Ascending aorta (tissue), 2 donors: ENCODE measurements at regions not wholly inside any gene's neighbourhood (a gene's known extent, or its start where the extent isn't known, plus 50 kb on each side); places are given as distances from the start of the nearest gene placed in this dataset.

Experiments
- DNase-seq, 2 donors: peaks; one replicate each; pipeline ENCODE4 v3.0.0-alpha.2; 2019; ENCODE audit warnings: low spot score in 2 of 2
- H3K27ac ChIP-seq, 2 donors: fragments of 200-600 bp; sonication (generic); one replicate each; pipeline ENCODE4 v1.5.1; 2016 to 2017; ENCODE audit warnings: mild to moderate bottlenecking in 1 of 2
- H3K27me3 ChIP-seq: fragments of 200-600 bp; sonication (generic); one replicate; pipeline ENCODE4 v1.5.1; 2017
- H3K36me3 ChIP-seq, 2 donors: fragments of 200-600 bp; sonication (generic); one replicate each; pipeline ENCODE4 v1.5.1; 2016
- H3K4me1 ChIP-seq, 2 donors: fragments of 200-600 bp; sonication (generic); one replicate each; pipeline ENCODE4 v1.5.1; 2016 to 2017; ENCODE audit warnings: mild to moderate bottlenecking in 1 of 2
- H3K4me3 ChIP-seq, 2 donors: fragments of 200-600 bp; sonication (generic); one replicate each; pipeline ENCODE4 v1.5.1; 2016 to 2017; ENCODE audit warnings: mild to moderate bottlenecking in 1 of 2
- H3K9me3 ChIP-seq, 2 donors: fragments of 200-600 bp; sonication (generic); one replicate each; pipeline ENCODE4 v1.5.1; 2016
- intact Hi-C: fragments of 100-400 bp; cut with DNase I; formaldehyde crosslinking; loops from one replicate; pipeline ENCODE4 v1.15.1; 2023
- TF ChIP-seq, protein P1 (sequence below), 3 experiments: fragments of 200-600 bp in 2 of 3; fragments of 450-650 bp in 1 of 3; sonication (generic) in 2 of 3; IDR thresholded peaks; one replicate each; pipeline ENCODE4 v1.5.1; 2016 to 2019; ENCODE audit warnings: antibody characterized with exemption in 3 of 3, mild to moderate bottlenecking in 1 of 3, moderate library complexity in 1 of 3

DNA sequence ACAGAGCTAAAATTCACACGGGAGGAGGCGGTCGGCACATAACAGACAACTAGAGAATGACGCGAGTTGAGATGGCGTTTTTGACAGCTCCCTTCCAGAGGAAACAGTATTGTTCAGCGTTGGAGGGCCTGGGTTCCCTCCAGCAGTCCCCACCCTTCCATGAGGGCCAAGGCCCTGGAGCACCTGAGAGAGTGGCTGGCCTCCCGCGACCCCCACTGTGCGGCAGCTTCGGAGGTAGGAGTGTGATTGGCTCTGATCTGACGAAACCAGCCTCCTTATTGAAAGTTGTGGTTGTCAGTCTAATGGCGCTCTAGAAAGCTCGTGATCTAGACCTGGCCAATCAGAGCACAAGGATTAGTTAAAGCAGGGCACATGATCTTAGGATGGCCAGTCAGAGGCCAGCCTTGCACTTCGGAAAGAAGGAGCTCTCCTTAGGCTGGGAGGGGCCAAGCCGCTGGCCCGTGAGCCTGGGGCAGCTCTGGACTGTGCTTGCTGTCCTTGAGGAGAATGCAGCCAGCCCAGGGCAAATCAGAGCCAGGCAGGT lies 104.5 kb upstream of the CELF4 start:
- no peak for DNase-seq
- Histone ChIP-seq H3K36me3 (no peaks in the 10 kb centered on the region), H3K27ac (no peak overlapping the region), H3K4me3 (no peak overlapping the region), H3K9me3 (no peaks in the 10 kb centered on the region), H3K4me1 (no peaks in the 10 kb centered on the region), H3K27me3 (no peaks in the 10 kb centered on the region)
- intact Hi-C loops, result no loop called here
- TF ChIP-seq, protein P1, sequence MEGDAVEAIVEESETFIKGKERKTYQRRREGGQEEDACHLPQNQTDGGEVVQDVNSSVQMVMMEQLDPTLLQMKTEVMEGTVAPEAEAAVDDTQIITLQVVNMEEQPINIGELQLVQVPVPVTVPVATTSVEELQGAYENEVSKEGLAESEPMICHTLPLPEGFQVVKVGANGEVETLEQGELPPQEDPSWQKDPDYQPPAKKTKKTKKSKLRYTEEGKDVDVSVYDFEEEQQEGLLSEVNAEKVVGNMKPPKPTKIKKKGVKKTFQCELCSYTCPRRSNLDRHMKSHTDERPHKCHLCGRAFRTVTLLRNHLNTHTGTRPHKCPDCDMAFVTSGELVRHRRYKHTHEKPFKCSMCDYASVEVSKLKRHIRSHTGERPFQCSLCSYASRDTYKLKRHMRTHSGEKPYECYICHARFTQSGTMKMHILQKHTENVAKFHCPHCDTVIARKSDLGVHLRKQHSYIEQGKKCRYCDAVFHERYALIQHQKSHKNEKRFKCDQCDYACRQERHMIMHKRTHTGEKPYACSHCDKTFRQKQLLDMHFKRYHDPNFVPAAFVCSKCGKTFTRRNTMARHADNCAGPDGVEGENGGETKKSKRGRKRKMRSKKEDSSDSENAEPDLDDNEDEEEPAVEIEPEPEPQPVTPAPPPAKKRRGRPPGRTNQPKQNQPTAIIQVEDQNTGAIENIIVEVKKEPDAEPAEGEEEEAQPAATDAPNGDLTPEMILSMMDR (IDR thresholded peaks at IDR 0.05), result no peak

DNA sequence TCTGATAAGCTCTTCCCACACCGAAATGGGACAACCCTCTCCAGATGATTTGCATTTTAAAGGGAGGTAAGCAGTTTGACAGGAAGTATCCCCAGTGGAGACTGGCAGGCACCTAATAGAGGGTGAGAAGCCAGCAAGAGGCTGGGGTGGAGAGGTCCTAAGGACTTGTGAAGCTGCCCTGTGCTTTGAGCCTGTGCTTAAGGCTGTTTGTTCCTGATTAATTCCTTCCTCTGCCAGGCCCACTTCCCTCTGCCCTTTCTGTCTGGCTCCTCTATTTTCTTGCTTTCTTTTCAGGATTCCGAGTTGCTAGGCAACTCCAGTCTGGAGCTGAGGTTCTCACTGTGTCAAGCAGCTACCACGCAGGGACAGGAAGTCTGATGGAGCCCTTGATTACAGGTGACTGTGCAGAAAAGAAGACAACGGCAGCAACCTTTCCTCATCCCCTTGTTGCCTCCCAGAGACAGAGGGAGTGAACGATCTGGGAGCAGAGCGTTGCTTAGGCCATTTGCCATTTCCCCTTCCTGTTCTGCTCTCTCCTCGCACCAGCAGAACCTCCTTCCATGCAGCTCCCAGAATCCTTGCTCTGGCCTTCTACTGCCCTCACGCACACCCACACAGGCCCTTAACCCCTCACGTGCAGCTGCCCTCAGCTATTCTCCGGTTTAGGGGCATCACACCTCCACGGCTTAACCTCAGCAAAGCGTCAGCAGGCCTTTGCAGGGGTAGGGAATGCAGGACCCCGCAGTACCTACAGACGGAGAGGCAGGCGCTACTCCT lies 103.6 kb upstream of the CELF4 start:
- DNase-seq, result no peak
- intact Hi-C loops, result no loop called here
- Histone ChIP-seq H3K27me3 (no peaks in the 10 kb centered on the region), H3K27ac (no peak overlapping the region), H3K9me3 (no peaks in the 10 kb centered on the region), H3K36me3 (no peaks in the 10 kb centered on the region), H3K4me3 (no peak overlapping the region), H3K4me1 (no peaks in the 10 kb centered on the region)
- TF ChIP-seq, protein P1 (IDR thresholded peaks at IDR 0.05), result no peak

DNA sequence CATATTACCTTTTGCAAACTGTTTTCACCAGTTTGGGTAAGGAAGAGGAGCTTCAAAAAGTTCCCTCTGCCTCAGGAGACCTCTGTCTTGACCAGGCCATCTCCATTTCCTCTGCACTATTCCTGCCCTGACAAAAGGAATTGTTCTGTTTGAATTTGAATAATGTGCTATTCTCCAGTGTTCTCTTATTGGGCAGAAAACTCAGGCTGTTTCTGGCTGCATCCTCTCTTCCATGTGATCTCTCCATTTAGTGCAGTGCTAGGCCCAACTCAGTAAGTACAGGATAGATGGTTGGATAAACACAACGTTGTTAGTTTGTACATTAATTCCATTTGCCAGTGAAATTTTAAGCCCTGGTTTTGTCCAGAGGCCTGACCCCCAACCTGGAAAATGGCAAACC lies 102.2 kb upstream of the CELF4 start:
- TF ChIP-seq, protein P1 (IDR thresholded peaks at IDR 0.05), result no peak
- Histone ChIP-seq H3K4me1 (no peaks in the 10 kb centered on the region), H3K9me3 (no peaks in the 10 kb centered on the region), H3K27me3 (no peaks in the 10 kb centered on the region), H3K36me3 (no peaks in the 10 kb centered on the region), H3K27ac (no peak overlapping the region), H3K4me3 (no peak overlapping the region)
- DNase-seq, result no peak
- intact Hi-C loops, result no loop called here

DNA sequence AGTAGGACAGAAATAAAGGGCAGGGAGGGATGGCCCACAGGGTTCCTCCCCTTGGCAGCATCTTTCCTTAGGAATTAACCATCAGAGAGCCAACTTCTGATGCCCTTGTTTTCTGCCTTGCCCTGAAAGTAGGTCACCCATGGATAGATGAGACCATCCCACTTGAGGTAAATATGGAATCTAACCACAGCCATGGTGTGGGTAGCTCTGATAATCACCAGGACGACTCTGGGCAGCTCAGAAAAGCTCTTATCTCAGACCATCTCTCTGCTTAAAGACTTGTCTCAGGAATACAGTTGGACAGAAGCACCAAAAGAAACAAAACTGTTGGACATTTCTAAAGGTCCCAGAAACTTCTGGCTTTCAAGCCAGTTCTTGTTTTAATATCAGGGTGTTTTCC lies 101.4 kb upstream of the CELF4 start:
- no peaks in the 10 kb centered on the region for H3K9me3 ChIP-seq
- no peaks in the 10 kb centered on the region for H3K36me3 ChIP-seq
- TF ChIP-seq, protein P1 (IDR thresholded peaks at IDR 0.05), result no peak
- DNase-seq, result no peak
- H3K4me1 ChIP-seq, result no peaks in the 10 kb centered on the region
- H3K27ac ChIP-seq, result no peak overlapping the region
- H3K27me3 ChIP-seq, result no peaks in the 10 kb centered on the region
- H3K4me3 ChIP-seq, result no peak overlapping the region
- intact Hi-C loops, result no loop called here

DNA sequence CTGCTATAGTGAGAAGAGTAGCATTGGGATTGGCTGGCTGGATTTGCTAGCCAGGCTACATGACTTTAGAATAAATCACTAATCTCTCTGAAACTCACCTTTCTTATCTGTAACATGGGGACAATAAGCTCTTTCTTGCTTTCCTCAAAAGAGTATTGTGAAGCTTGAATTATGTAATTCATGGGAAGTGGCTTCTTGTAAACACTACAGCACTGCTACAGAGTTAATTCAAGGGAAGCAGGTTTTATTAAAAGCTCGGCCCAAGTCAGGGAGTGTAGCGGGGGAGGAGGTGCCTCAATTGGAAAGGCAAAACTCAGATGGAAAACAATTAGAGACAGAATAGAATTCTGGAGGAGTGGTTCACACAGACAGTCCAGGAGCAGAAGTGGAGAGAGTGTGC lies 100.9 kb upstream of the CELF4 start:
- Histone ChIP-seq H3K36me3 (no peaks in the 10 kb centered on the region), H3K4me3 (no peak overlapping the region), H3K4me1 (no peaks in the 10 kb centered on the region), H3K27ac (no peak overlapping the region), H3K9me3 (no peaks in the 10 kb centered on the region), H3K27me3 (no peaks in the 10 kb centered on the region)
- intact Hi-C loops, result no loop called here
- TF ChIP-seq, protein P1 (IDR thresholded peaks at IDR 0.05), result no peak
- no peak for DNase-seq
